Transverse colon (tissue), 3 donors: ENCODE measurements at regions not wholly inside any gene's neighbourhood (a gene's known extent, or its start where the extent isn't known, plus 50 kb on each side); places are given as distances from the start of the nearest gene placed in this dataset.

Source experiments
- CTCF ChIP-seq, 5 experiments: fragments of 200-600 bp in 3 of 5; fragments of 450-650 bp in 2 of 5; sonication (generic) in 3 of 5; IDR thresholded peaks; 1 replicate in 2 of 5; 2 replicates in 3 of 5; pipeline ENCODE4 v1.5.1; 2016 to 2017; ENCODE audit warnings: antibody characterized with exemption in 5 of 5, inconsistent platforms in 3 of 5, mild to moderate bottlenecking in 2 of 5, moderate library complexity in 1 of 5
- POLR2A ChIP-seq: fragments of 450-650 bp; IDR thresholded peaks from one replicate; pipeline ENCODE4 v1.6.1; 2016; ENCODE audit warnings: antibody characterized with exemption, mild to moderate bottlenecking, moderate library complexity

GRCh38 chr6:130647246-130647645, 180.0 kb upstream of the SMLR1 start:
- no peak for TF ChIP-seq CTCF (IDR thresholded peaks at IDR 0.05)
- TF ChIP-seq POLR2A, result no peak
